Glutamatergic neuron (in vitro differentiated cells): ENCODE measurements at regions not wholly inside any gene's neighbourhood (a gene's known extent, or its start where the extent isn't known, plus 50 kb on each side); places are given as distances from the start of the nearest gene placed in this dataset.
A peak's percentile ranks its signal among the peaks of the same experiment; 100 is the strongest.

Source experiments
- DNase-seq: peaks from one replicate; pipeline ENCODE4 v3.0.0; 2022
- H3K27ac Mint-ChIP-seq: one replicate; pipeline ENCODE4 v1.8.0; 2020; ENCODE audit warnings: mild to moderate bottlenecking, mixed read lengths, inconsistent platforms; ENCODE audit not compliant: unreplicated experiment
- H3K27me3 Mint-ChIP-seq: one replicate; pipeline ENCODE4 v1.8.0; 2020; ENCODE audit warnings: mild to moderate bottlenecking, moderate library complexity, mixed read lengths, inconsistent platforms; ENCODE audit not compliant: unreplicated experiment
- H3K36me3 Mint-ChIP-seq: one replicate; pipeline ENCODE4 v1.8.0; 2020; ENCODE audit warnings: mild to moderate bottlenecking, mixed read lengths, inconsistent platforms; ENCODE audit not compliant: unreplicated experiment
- H3K4me1 Mint-ChIP-seq: one replicate; pipeline ENCODE4 v1.8.0; 2020; ENCODE audit warnings: mild to moderate bottlenecking, low read depth, mixed read lengths, inconsistent platforms; ENCODE audit not compliant: unreplicated experiment
- H3K4me3 Mint-ChIP-seq: one replicate; pipeline ENCODE4 v1.8.0; 2020; ENCODE audit warnings: mild to moderate bottlenecking, mixed read lengths, inconsistent platforms; ENCODE audit not compliant: unreplicated experiment
- H3K9me3 Mint-ChIP-seq: one replicate; pipeline ENCODE4 v1.8.0; 2020; ENCODE audit warnings: mild to moderate bottlenecking, moderate library complexity, mixed read lengths, inconsistent platforms; ENCODE audit not compliant: unreplicated experiment
- CTCF ChIP-seq: fragments of 200-600 bp; sonication (generic); IDR thresholded peaks from one replicate; pipeline ENCODE4 v1.5.0; 2021; ENCODE audit not compliant: partially characterized antibody, unreplicated experiment

GRCh38 chr13:36758345-36758744 lies 60.7 kb upstream of the RFXAP start:
- no peak overlapping the region for H3K27ac Mint-ChIP-seq
- no peak for TF ChIP-seq CTCF
- H3K9me3 Mint-ChIP-seq: no peaks in the 10 kb centered on the region
- DNase-seq: no peak
- peaks cover 6% of the 10 kb centered on the region for H3K27me3 Mint-ChIP-seq
- no peak overlapping the region for H3K4me3 Mint-ChIP-seq
- no peaks in the 10 kb centered on the region for H3K36me3 Mint-ChIP-seq
- H3K4me1 Mint-ChIP-seq: no peaks in the 10 kb centered on the region

GRCh38 chr13:36763126-36763722 lies 55.8 kb upstream of the RFXAP start:
- Mint-ChIP-seq H3K9me3 (peaks cover 4% of the 10 kb centered on the region), H3K36me3 (peaks cover 15% of the 10 kb centered on the region), H3K27me3 (peaks cover 6% of the 10 kb centered on the region), H3K4me3 (no peak overlapping the region), H3K4me1 (peaks cover 9% of the 10 kb centered on the region), H3K27ac (no peak overlapping the region)
- no peak for DNase-seq
- TF ChIP-seq CTCF: no peak

GRCh38 chr13:36764536-36764935 lies 54.5 kb upstream of the RFXAP start:
- Mint-ChIP-seq H3K9me3 (peaks cover 4% of the 10 kb centered on the region), H3K4me1 (peaks cover 9% of the 10 kb centered on the region), H3K36me3 (peaks cover 15% of the 10 kb centered on the region), H3K4me3 (no peak overlapping the region), H3K27me3 (peaks cover 6% of the 10 kb centered on the region), H3K27ac (no peak overlapping the region)
- TF ChIP-seq CTCF: no peak
- no peak for DNase-seq

- peaks cover 6% of the 10 kb centered on the region for H3K27me3 Mint-ChIP-seq
- H3K4me3 Mint-ChIP-seq: no peak overlapping the region
- peaks cover 15% of the 10 kb centered on the region for H3K36me3 Mint-ChIP-seq
- no peak for DNase-seq
- H3K9me3 Mint-ChIP-seq: peaks cover 4% of the 10 kb centered on the region
- no peak overlapping the region for H3K27ac Mint-ChIP-seq
- peaks cover 9% of the 10 kb centered on the region for H3K4me1 Mint-ChIP-seq
- TF ChIP-seq CTCF: no peak
These were observed 54.1 kb upstream of the RFXAP start for GRCh38 chr13:36764957-36765356.

- Mint-ChIP-seq H3K9me3 (peaks cover 4% of the 10 kb centered on the region), H3K36me3 (peaks cover 15% of the 10 kb centered on the region), H3K4me1 (peaks cover 9% of the 10 kb centered on the region), H3K4me3 (peak overlapping the region; percentile 31), H3K27me3 (peaks cover 6% of the 10 kb centered on the region), H3K27ac (peak overlapping the region; percentile 79)
- no peak for DNase-seq
- TF ChIP-seq CTCF: no peak
These were observed 52.7 kb upstream of the RFXAP start for GRCh38 chr13:36766295-36766694.
